HuH-7.5 (cell line): ENCODE measurements at regions not wholly inside any gene's neighbourhood (a gene's known extent, or its start where the extent isn't known, plus 50 kb on each side); places are given as distances from the start of the nearest gene placed in this dataset.

Experiments
- DNase-seq: peaks from one replicate; pipeline ENCODE4 v3.0.0; 2011; ENCODE audit warnings: low spot score

GRCh38 chr6:140320081-140321080 lies 945.9 kb upstream of the CITED2 start:
- no peak for DNase-seq

GRCh38 chr6:140319209-140319608 lies 944.8 kb upstream of the CITED2 start:
- DNase-seq, result no peak

- no peak for DNase-seq
Observed at GRCh38 chr6:140318408-140318807, 944.0 kb upstream of the CITED2 start.

GRCh38 chr6:140317950-140318349 lies 943.5 kb upstream of the CITED2 start:
- no peak for DNase-seq

GRCh38 chr6:140316966-140317365 lies 942.5 kb upstream of the CITED2 start:
- DNase-seq, result no peak

GRCh38 chr6:140314682-140315081 lies 940.2 kb upstream of the CITED2 start:
- DNase-seq, result no peak

- no peak for DNase-seq
Observed at GRCh38 chr6:140311146-140311545, 936.7 kb upstream of the CITED2 start.

GRCh38 chr6:140303218-140303949 lies 928.9 kb upstream of the CITED2 start:
- no peak for DNase-seq

GRCh38 chr6:140300331-140300730 lies 925.9 kb upstream of the CITED2 start:
- DNase-seq, result no peak

GRCh38 chr6:140289186-140289585 lies 914.7 kb upstream of the CITED2 start:
- DNase-seq, result no peak

GRCh38 chr6:140285998-140286690 lies 911.7 kb upstream of the CITED2 start:
- DNase-seq, result no peak

- no peak for DNase-seq
Observed at GRCh38 chr6:140285471-140285870, 911.0 kb upstream of the CITED2 start.

- DNase-seq, result no peak
Observed at GRCh38 chr6:140284871-140285270, 910.4 kb upstream of the CITED2 start.

GRCh38 chr6:140283197-140283596 lies 908.7 kb upstream of the CITED2 start:
- DNase-seq, result no peak

- DNase-seq, result no peak
Observed at GRCh38 chr6:140281767-140282166, 907.3 kb upstream of the CITED2 start.

- DNase-seq, result no peak
Observed at GRCh38 chr6:140281236-140281635, 906.8 kb upstream of the CITED2 start.

- no peak for DNase-seq
Observed at GRCh38 chr6:140276719-140277118, 902.3 kb upstream of the CITED2 start.

- DNase-seq, result no peak
Observed at GRCh38 chr6:140276133-140276532, 901.7 kb upstream of the CITED2 start.

- no peak for DNase-seq
Observed at GRCh38 chr6:140275725-140276124, 901.3 kb upstream of the CITED2 start.

- no peak for DNase-seq
Observed at GRCh38 chr6:140274548-140274947, 900.1 kb upstream of the CITED2 start.

- DNase-seq, result no peak
Observed at GRCh38 chr6:140271759-140272377, 897.4 kb upstream of the CITED2 start.

- DNase-seq, result no peak
Observed at GRCh38 chr6:140269591-140270165, 895.2 kb upstream of the CITED2 start.
